Mammary epithelial cell (primary cell): ENCODE measurements at regions not wholly inside any gene's neighbourhood (a gene's known extent, or its start where the extent isn't known, plus 50 kb on each side); places are given as distances from the start of the nearest gene placed in this dataset.

ENCODE experiments used
- CTCF ChIP-seq, 2 donors: IDR thresholded peaks in 1 of 2; conservative IDR thresholded peaks in 1 of 2; 2 replicates each; pipeline ENCODE4 v1.5.1; 2011 to 2012; ENCODE audit warnings: inconsistent platforms in 2 of 2, low read length in 2 of 2, mild to moderate bottlenecking in 2 of 2, control low read depth in 1 of 2, low read depth in 1 of 2; ENCODE audit not compliant: insufficient read depth in 1 of 2; ENCODE audit errors: extremely low read depth in 1 of 2
- EZH2 ChIP-seq: IDR thresholded peaks from 2 replicates; pipeline ENCODE4 v1.6.1; 2012; ENCODE audit warnings: low read length, inconsistent platforms, borderline replicate concordance

GRCh38 chr16:56032072-56032471 lies 156.9 kb upstream of the CES5A start:
- TF ChIP-seq CTCF (conservative IDR thresholded peaks at IDR 0.05 in 1 of 2, IDR thresholded peaks at IDR 0.05 in 1 of 2; ENCODE audit: extremely low read depth in 1 of 2, insufficient read depth in 1 of 2, low read depth in 1 of 2, low read length in 2 of 2) (no peak), EZH2 (no peak)
